H9 (cell line): ENCODE measurements at regions not wholly inside any gene's neighbourhood (a gene's known extent, or its start where the extent isn't known, plus 50 kb on each side); places are given as distances from the start of the nearest gene placed in this dataset.

Experiments
- DNase-seq: peaks from one replicate; pipeline ENCODE4 v3.0.0-alpha.2; 2017
- H2AFZ ChIP-seq: one replicate; pipeline ENCODE4 v1.6.1; 2013; ENCODE audit warnings: mild to moderate bottlenecking, low read length, control low read depth, moderate library complexity
- H2AK5ac ChIP-seq: 2 replicates; pipeline ENCODE4 v1.6.1; 2013; ENCODE audit warnings: low read length, control low read depth, mixed read lengths; ENCODE audit not compliant: insufficient read length
- H2BK120ac ChIP-seq: one replicate; pipeline ENCODE4 v1.6.1; 2013; ENCODE audit warnings: low read depth, mild to moderate bottlenecking, low read length, control low read depth, inconsistent platforms; ENCODE audit not compliant: poor library complexity, severe bottlenecking
- H2BK12ac ChIP-seq: 2 replicates; pipeline ENCODE4 v1.6.1; 2013; ENCODE audit warnings: low read length, control low read depth, mixed read lengths, low read depth; ENCODE audit not compliant: insufficient read length
- H2BK15ac ChIP-seq: 2 replicates; pipeline ENCODE4 v1.6.1; 2013; ENCODE audit warnings: low read depth, low read length, control low read depth
- H2BK20ac ChIP-seq: one replicate; pipeline ENCODE4 v1.6.1; 2013; ENCODE audit warnings: low read depth, mild to moderate bottlenecking, low read length, control low read depth, inconsistent platforms; ENCODE audit not compliant: poor library complexity, severe bottlenecking
- H2BK5ac ChIP-seq: 2 replicates; pipeline ENCODE4 v1.6.1; 2013; ENCODE audit warnings: low read length, control low read depth, mixed read lengths; ENCODE audit not compliant: insufficient read length
- H3K14ac ChIP-seq: 2 replicates; pipeline ENCODE4 v1.6.1; 2013; ENCODE audit warnings: low read length, control low read depth; ENCODE audit not compliant: insufficient read depth
- H3K18ac ChIP-seq: 2 replicates; pipeline ENCODE4 v1.6.1; 2013; ENCODE audit warnings: low read depth, mild to moderate bottlenecking, mixed read lengths, low read length, control low read depth; ENCODE audit not compliant: insufficient read length
- H3K23ac ChIP-seq: 2 replicates; pipeline ENCODE4 v1.6.1; 2013; ENCODE audit warnings: low read length, control low read depth, mixed read lengths, low read depth; ENCODE audit not compliant: insufficient read length
- H3K23me2 ChIP-seq: 2 replicates; pipeline ENCODE4 v1.6.1; 2013; ENCODE audit warnings: low read depth, mild to moderate bottlenecking, mixed read lengths, low read length, control low read depth; ENCODE audit not compliant: insufficient read length, poor library complexity, severe bottlenecking
- H3K27ac ChIP-seq: 2 replicates; pipeline ENCODE4 v1.5.1; 2013; ENCODE audit warnings: low read length, control low read depth, mixed read lengths, low read depth; ENCODE audit not compliant: insufficient read length
- H3K27me3 ChIP-seq: 2 replicates; pipeline ENCODE4 v1.6.1; 2013; ENCODE audit warnings: low read length, control low read depth, inconsistent platforms; ENCODE audit not compliant: insufficient read depth
- H3K4ac ChIP-seq: 2 replicates; pipeline ENCODE4 v1.6.1; 2013; ENCODE audit warnings: low read depth, mild to moderate bottlenecking, control low read depth, inconsistent platforms, low read length, moderate library complexity
- H3K4me1 ChIP-seq: 2 replicates; pipeline ENCODE4 v1.6.1; 2013; ENCODE audit warnings: low read length, control low read depth, inconsistent platforms; ENCODE audit not compliant: insufficient read depth
- H3K4me2 ChIP-seq: 2 replicates; pipeline ENCODE4 v1.6.1; 2013; ENCODE audit warnings: low read length, control low read depth, mixed read lengths; ENCODE audit not compliant: insufficient read length, insufficient read depth
- H3K56ac ChIP-seq: 2 replicates; pipeline ENCODE4 v1.6.1; 2013; ENCODE audit warnings: low read depth, mild to moderate bottlenecking, mixed read lengths, low read length, control low read depth; ENCODE audit not compliant: insufficient read length
- H3K79me1 ChIP-seq: 2 replicates; pipeline ENCODE4 v1.6.1; 2013; ENCODE audit warnings: low read depth, mild to moderate bottlenecking, moderate library complexity, low read length, control low read depth, inconsistent platforms; ENCODE audit not compliant: insufficient read depth, poor library complexity, severe bottlenecking
- H3K79me2 ChIP-seq: 2 replicates; pipeline ENCODE4 v1.6.1; 2013; ENCODE audit warnings: low read length, control low read depth, inconsistent platforms; ENCODE audit not compliant: insufficient read depth
- H3K9ac ChIP-seq: 2 replicates; pipeline ENCODE4 v1.6.1; 2013; ENCODE audit warnings: low read length, control low read depth, mixed read lengths; ENCODE audit not compliant: insufficient read length; ENCODE audit errors: extremely low read depth
- H3K9me3 ChIP-seq: one replicate; pipeline ENCODE4 v1.6.1; 2013; ENCODE audit warnings: low read depth, low read length, inconsistent platforms; ENCODE audit not compliant: control insufficient read depth
- H3T11ph ChIP-seq: one replicate; pipeline ENCODE4 v1.6.1; 2013; ENCODE audit warnings: mild to moderate bottlenecking, low read length, control low read depth, inconsistent platforms
- H4K20me1 ChIP-seq: one replicate; pipeline ENCODE4 v1.6.1; 2013; ENCODE audit not compliant: control insufficient read depth, insufficient read length, insufficient read depth
- H4K5ac ChIP-seq: 2 replicates; pipeline ENCODE4 v1.6.1; 2013; ENCODE audit warnings: low read depth, mild to moderate bottlenecking, mixed read lengths, low read length, control low read depth; ENCODE audit not compliant: insufficient read length
- H4K8ac ChIP-seq: replicated peaks from 2 replicates; pipeline ENCODE4 v1.6.1; 2013; ENCODE audit warnings: low read length, control low read depth, mixed read lengths, low read depth; ENCODE audit not compliant: insufficient read length
- H4K91ac ChIP-seq: 2 replicates; pipeline ENCODE4 v1.6.1; 2013; ENCODE audit warnings: low read depth, mild to moderate bottlenecking, moderate library complexity, mixed read lengths, low read length, control low read depth; ENCODE audit not compliant: insufficient read length
- H3K27ac Mint-ChIP-seq, 3 experiments: 2 replicates in 2 of 3; 3 replicates in 1 of 3; pipeline ENCODE4 v1.8.0; 2020 to 2021; ENCODE audit warnings: mixed read lengths in 3 of 3, mild to moderate bottlenecking in 1 of 3, moderate library complexity in 1 of 3
- H3K27me3 Mint-ChIP-seq: 2 replicates; pipeline ENCODE4 v1.8.0; 2021; ENCODE audit warnings: low read depth, mild to moderate bottlenecking, moderate library complexity, mixed read lengths
- H3K36me3 Mint-ChIP-seq, 3 experiments: 2 replicates in 2 of 3; 3 replicates in 1 of 3; pipeline ENCODE4 v1.8.0; 2020 to 2021; ENCODE audit warnings: low read depth in 3 of 3, mixed read lengths in 3 of 3; ENCODE audit not compliant: insufficient read depth in 1 of 3
- H3K4me1 Mint-ChIP-seq, 2 experiments: 2 replicates each; pipeline ENCODE4 v1.8.0; 2020; ENCODE audit warnings: mixed read lengths in 2 of 2
- H3K4me3 Mint-ChIP-seq, 2 experiments: 2 replicates in 1 of 2; 3 replicates in 1 of 2; pipeline ENCODE4 v1.8.0; 2020 to 2021; ENCODE audit warnings: mild to moderate bottlenecking in 2 of 2, mixed read lengths in 2 of 2, moderate library complexity in 1 of 2
- H3K9me3 Mint-ChIP-seq, 2 experiments: 2 replicates in 1 of 2; 3 replicates in 1 of 2; pipeline ENCODE4 v1.8.0; 2020; ENCODE audit warnings: mild to moderate bottlenecking in 2 of 2, mixed read lengths in 2 of 2, moderate library complexity in 1 of 2
- CTCF ChIP-seq: fragments of 200-600 bp; sonication (generic); conservative IDR thresholded peaks from 3 replicates; pipeline ENCODE4 v1.8.0; 2021; ENCODE audit warnings: antibody characterized with exemption, mild to moderate bottlenecking
- WGBS: extraction: QIAGEN DNeasy Blood & Tissue Kit; methylation state at CpG from one replicate; pipeline ENCODE4 v1.1.7; 2013; ENCODE audit warnings: missing lambda C conversion rate, low lambda C conversion rate, mixed read lengths; ENCODE audit not compliant: insufficient read length; ENCODE audit errors: extremely low coverage; 5-methylcytosine and 5-hydroxymethylcytosine counted together

- no peak overlapping the region for H2BK120ac ChIP-seq
- H3K9me3 ChIP-seq, result no peaks in the 10 kb centered on the region
- H3T11ph ChIP-seq, result no peak overlapping the region
- H2BK5ac ChIP-seq, result no peak overlapping the region
- no peak overlapping the region for H4K8ac ChIP-seq
- H3K27me3 Mint-ChIP-seq, result no peaks in the 10 kb centered on the region
- no peaks in the 10 kb centered on the region for H3K79me1 ChIP-seq
- no peak overlapping the region for H2BK20ac ChIP-seq
- no peak overlapping the region for H3K4ac ChIP-seq
- H3K9ac ChIP-seq, result no peak overlapping the region
- no peak overlapping the region for H3K56ac ChIP-seq
- no peak overlapping the region for H3K18ac ChIP-seq
- no peaks in the 10 kb centered on the region for H3K4me1 Mint-ChIP-seq
- no peaks in the 10 kb centered on the region for H4K20me1 ChIP-seq
- H3K4me1 ChIP-seq, result no peaks in the 10 kb centered on the region
- no peak overlapping the region for H3K27ac ChIP-seq
- H4K5ac ChIP-seq, result no peak overlapping the region
- no peak overlapping the region for H3K4me2 ChIP-seq
- no peak overlapping the region for H3K4me3 Mint-ChIP-seq
- H3K79me2 ChIP-seq, result no peaks in the 10 kb centered on the region
- WGBS, result no CpG with 5 or more reads among the region's 1 CpG
- no peak overlapping the region for H3K23ac ChIP-seq
- H2AFZ ChIP-seq, result no peak overlapping the region
- H3K27ac Mint-ChIP-seq, result no peak overlapping the region
- peaks cover 7 to 12% of the 10 kb centered on the region in 2 experiments for H3K9me3 Mint-ChIP-seq
- no peaks in the 10 kb centered on the region for H3K23me2 ChIP-seq
- no peak overlapping the region for H3K14ac ChIP-seq
- TF ChIP-seq CTCF, result no peak
- H3K36me3 Mint-ChIP-seq, result peaks cover 0 to 2% (median 0%) of the 10 kb centered on the region in 3 experiments; a peak in 2 of 7 replicates
- no peaks in the 10 kb centered on the region for H3K27me3 ChIP-seq
- no peak for DNase-seq
- H2BK12ac ChIP-seq, result no peak overlapping the region
- H4K91ac ChIP-seq, result no peak overlapping the region
- no peak overlapping the region for H2AK5ac ChIP-seq
- H2BK15ac ChIP-seq, result no peak overlapping the region
Observed at GRCh38 chr18:44409515-44409914, 271.2 kb upstream of the SETBP1 start.
